ENCODE measurements at regions not wholly inside any gene's neighbourhood (a gene's known extent, or its start where the extent isn't known, plus 50 kb on each side); places are given as distances from the start of the nearest gene placed in this dataset.

- peak; percentile 53; the same call in 1 of the 3 replicates for ATAC-seq
Observed at GRCh38 chr13:67771106-67771505, 541.0 kb upstream of the PCDH9 start.

GRCh38 chr13:67769987-67770341 lies 539.8 kb upstream of the PCDH9 start:
- TF ChIP-seq POU6F1 (CRISPR knock-in tag; IDR thresholded peaks at IDR 0.05; ENCODE audit: borderline replicate concordance, low read depth): no peak
- no peak for TF ChIP-seq RARB (CRISPR knock-in tag; IDR thresholded peaks at IDR 0.05)
- TF ChIP-seq ESRRG (CRISPR knock-in tag; IDR thresholded peaks at IDR 0.05): no peak
- TF ChIP-seq ZNF8 (CRISPR knock-in tag; IDR thresholded peaks at IDR 0.05): no peak
- no peak for TF ChIP-seq CREB5 (CRISPR knock-in tag; IDR thresholded peaks at IDR 0.05; ENCODE audit: low read depth)
- TF ChIP-seq TOX (CRISPR knock-in tag; IDR thresholded peaks at IDR 0.05; ENCODE audit: borderline replicate concordance): no peak
- no peak for TF ChIP-seq ZFP30 (CRISPR knock-in tag; IDR thresholded peaks at IDR 0.05)
- TF ChIP-seq GLIS3 (CRISPR knock-in tag; IDR thresholded peaks at IDR 0.05): no peak
- no peak for TF ChIP-seq CSDC2 (CRISPR knock-in tag; IDR thresholded peaks at IDR 0.05)
- no peak for TF ChIP-seq ZC3H10 (CRISPR knock-in tag; IDR thresholded peaks at IDR 0.05)
- TF ChIP-seq ISL1 (CRISPR knock-in tag; IDR thresholded peaks at IDR 0.05): no peak
- TF ChIP-seq TSHZ2 (CRISPR knock-in tag; IDR thresholded peaks at IDR 0.05): no peak
- no peak for TF ChIP-seq BACH2 (CRISPR knock-in tag; IDR thresholded peaks at IDR 0.05; ENCODE audit: borderline replicate concordance)
- TF ChIP-seq SNAI2 (CRISPR knock-in tag; IDR thresholded peaks at IDR 0.05): no peak
- TF ChIP-seq ZFP3 (CRISPR knock-in tag; IDR thresholded peaks at IDR 0.05): no peak
- no peak for TF ChIP-seq TCF4 (CRISPR knock-in tag; IDR thresholded peaks at IDR 0.05; ENCODE audit: borderline replicate concordance)
- ATAC-seq: no peak

More at GRCh38 chr13:67771106-67771505, 541.0 kb upstream of the PCDH9 start:
- no peak for TF ChIP-seq OSR1 (CRISPR knock-in tag; IDR thresholded peaks at IDR 0.05)
- TF ChIP-seq TCF4 (CRISPR knock-in tag; IDR thresholded peaks at IDR 0.05; ENCODE audit: borderline replicate concordance): peak; percentile 87
- no peak for TF ChIP-seq ZNF8 (CRISPR knock-in tag; IDR thresholded peaks at IDR 0.05)
- no peak for TF ChIP-seq ESRRG (CRISPR knock-in tag; IDR thresholded peaks at IDR 0.05)
- 0 out of 2 replicates have a peak, but pooled peaks have one; percentile 6 for TF ChIP-seq ZNF70 (CRISPR knock-in tag; IDR thresholded peaks at IDR 0.05)
- no peak for TF ChIP-seq SNAI2 (CRISPR knock-in tag; IDR thresholded peaks at IDR 0.05)
- 0 out of 2 replicates have a peak, but pooled peaks have one; percentile 46 for TF ChIP-seq ZNF565 (CRISPR knock-in tag; conservative IDR thresholded peaks at IDR 0.05; ENCODE audit: low read depth)
- TF ChIP-seq GLIS3 (CRISPR knock-in tag; IDR thresholded peaks at IDR 0.05): peak; percentile 37; the same call in 1 of the 2 replicates
- no peak for TF ChIP-seq CREB5 (CRISPR knock-in tag; IDR thresholded peaks at IDR 0.05; ENCODE audit: low read depth)
- TF ChIP-seq CSDC2 (CRISPR knock-in tag; IDR thresholded peaks at IDR 0.05): no peak
- TF ChIP-seq ZFP3 (CRISPR knock-in tag; IDR thresholded peaks at IDR 0.05): no peak
- TF ChIP-seq ISL1 (CRISPR knock-in tag; IDR thresholded peaks at IDR 0.05): peak; percentile 78
- TF ChIP-seq TSHZ2 (CRISPR knock-in tag; IDR thresholded peaks at IDR 0.05): peak; percentile 92
- no peak for TF ChIP-seq TOX (CRISPR knock-in tag; IDR thresholded peaks at IDR 0.05; ENCODE audit: borderline replicate concordance)
- TF ChIP-seq PPARA (CRISPR knock-in tag; IDR thresholded peaks at IDR 0.05; ENCODE audit: borderline replicate concordance): no peak
- TF ChIP-seq BACH2 (CRISPR knock-in tag; IDR thresholded peaks at IDR 0.05; ENCODE audit: borderline replicate concordance): no peak
- TF ChIP-seq ARNTL (CRISPR knock-in tag; IDR thresholded peaks at IDR 0.05; ENCODE audit: borderline replicate concordance, low read depth): no peak
- TF ChIP-seq ZC3H10 (CRISPR knock-in tag; IDR thresholded peaks at IDR 0.05): no peak
- TF ChIP-seq PATZ1 (CRISPR knock-in tag; IDR thresholded peaks at IDR 0.05; ENCODE audit: borderline replicate concordance): no peak
- no peak for TF ChIP-seq ZFP30 (CRISPR knock-in tag; IDR thresholded peaks at IDR 0.05)
